PFSK-1 (cell line): ENCODE measurements at regions not wholly inside any gene's neighbourhood (a gene's known extent, or its start where the extent isn't known, plus 50 kb on each side); places are given as distances from the start of the nearest gene placed in this dataset.

Experiments
- FOXP2 ChIP-seq: optimal IDR thresholded peaks from 2 replicates; pipeline ENCODE3; 2011; ENCODE audit warnings: borderline replicate concordance, control low read depth, inconsistent platforms; ENCODE audit not compliant: insufficient read depth; ENCODE audit errors: extremely low read length, extremely low read depth
- POLR2AphosphoS5 ChIP-seq: IDR thresholded peaks from 2 replicates; pipeline ENCODE4 v1.6.1; 2012; ENCODE audit warnings: low read depth, mild to moderate bottlenecking, control low read depth, low read length, moderate library complexity
- SIN3A ChIP-seq: IDR thresholded peaks from 2 replicates; pipeline ENCODE4 v1.6.1; 2012; ENCODE audit warnings: mild to moderate bottlenecking, low read length, moderate library complexity, borderline replicate concordance; ENCODE audit not compliant: insufficient read depth
- TAF1 ChIP-seq: IDR thresholded peaks from 2 replicates; pipeline ENCODE4 v1.6.1; 2012; ENCODE audit warnings: low read length, control low read depth, borderline replicate concordance; ENCODE audit not compliant: insufficient read depth
- TF ChIP-seq, protein P1 (sequence below), 2 experiments: IDR thresholded peaks; 2 replicates each; pipeline versions ENCODE4 v1.6.1 to v1.8.0; 2011 to 2012; ENCODE audit warnings: low read depth in 2 of 2, low read length in 2 of 2, control low read depth in 1 of 2, inconsistent platforms in 1 of 2, mild to moderate bottlenecking in 1 of 2, moderate library complexity in 1 of 2; ENCODE audit not compliant: insufficient read depth in 1 of 2

DNA sequence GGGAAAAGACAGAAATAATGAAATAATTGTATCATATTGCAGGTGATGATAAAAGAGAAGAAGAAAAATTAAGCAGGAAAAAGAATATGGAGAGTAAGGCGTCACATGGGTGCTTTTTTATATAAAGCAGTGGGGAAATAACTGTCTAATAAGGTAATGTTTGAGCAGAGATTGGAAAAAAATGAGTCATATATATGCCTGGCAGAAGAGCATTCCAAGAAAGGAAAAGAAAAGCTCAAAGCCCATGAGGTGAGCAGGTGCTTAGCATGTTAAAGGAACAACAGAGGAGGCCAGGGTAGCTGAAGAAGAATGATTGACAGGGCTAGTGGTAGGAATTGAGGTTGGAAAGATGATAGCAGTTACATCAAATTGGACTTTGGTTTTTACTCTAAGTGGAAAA is 739.5 kb downstream of the SORCS1 start:
- TF ChIP-seq SIN3A (no peak), POLR2AphosphoS5 (no peak), TAF1 (no peak), FOXP2 (no peak)
- TF ChIP-seq, protein P1, sequence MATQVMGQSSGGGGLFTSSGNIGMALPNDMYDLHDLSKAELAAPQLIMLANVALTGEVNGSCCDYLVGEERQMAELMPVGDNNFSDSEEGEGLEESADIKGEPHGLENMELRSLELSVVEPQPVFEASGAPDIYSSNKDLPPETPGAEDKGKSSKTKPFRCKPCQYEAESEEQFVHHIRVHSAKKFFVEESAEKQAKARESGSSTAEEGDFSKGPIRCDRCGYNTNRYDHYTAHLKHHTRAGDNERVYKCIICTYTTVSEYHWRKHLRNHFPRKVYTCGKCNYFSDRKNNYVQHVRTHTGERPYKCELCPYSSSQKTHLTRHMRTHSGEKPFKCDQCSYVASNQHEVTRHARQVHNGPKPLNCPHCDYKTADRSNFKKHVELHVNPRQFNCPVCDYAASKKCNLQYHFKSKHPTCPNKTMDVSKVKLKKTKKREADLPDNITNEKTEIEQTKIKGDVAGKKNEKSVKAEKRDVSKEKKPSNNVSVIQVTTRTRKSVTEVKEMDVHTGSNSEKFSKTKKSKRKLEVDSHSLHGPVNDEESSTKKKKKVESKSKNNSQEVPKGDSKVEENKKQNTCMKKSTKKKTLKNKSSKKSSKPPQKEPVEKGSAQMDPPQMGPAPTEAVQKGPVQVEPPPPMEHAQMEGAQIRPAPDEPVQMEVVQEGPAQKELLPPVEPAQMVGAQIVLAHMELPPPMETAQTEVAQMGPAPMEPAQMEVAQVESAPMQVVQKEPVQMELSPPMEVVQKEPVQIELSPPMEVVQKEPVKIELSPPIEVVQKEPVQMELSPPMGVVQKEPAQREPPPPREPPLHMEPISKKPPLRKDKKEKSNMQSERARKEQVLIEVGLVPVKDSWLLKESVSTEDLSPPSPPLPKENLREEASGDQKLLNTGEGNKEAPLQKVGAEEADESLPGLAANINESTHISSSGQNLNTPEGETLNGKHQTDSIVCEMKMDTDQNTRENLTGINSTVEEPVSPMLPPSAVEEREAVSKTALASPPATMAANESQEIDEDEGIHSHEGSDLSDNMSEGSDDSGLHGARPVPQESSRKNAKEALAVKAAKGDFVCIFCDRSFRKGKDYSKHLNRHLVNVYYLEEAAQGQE (IDR thresholded peaks at IDR 0.05; ENCODE audit: insufficient read depth in 1 of 2, low read depth in 2 of 2, low read length in 2 of 2) = no peak
